RWPE1 (cell line): ENCODE measurements at regions not wholly inside any gene's neighbourhood (a gene's known extent, or its start where the extent isn't known, plus 50 kb on each side); places are given as distances from the start of the nearest gene placed in this dataset.
A peak's percentile ranks its signal among the peaks of the same experiment; 100 is the strongest.

Experiments used
- CTCF ChIA-PET: fragments of 350-600 bp; sonication (Branson Sonifier 250); formaldehyde crosslinking; extraction: SDS; loops from one replicate; lab custom pipeline; 2021; lab: Yijun Ruan, JAX
- POLR2A ChIA-PET: fragments of 400-600 bp; formaldehyde crosslinking; extraction: SDS; loops from one replicate; lab custom pipeline; 2020; ENCODE audit warnings: antibody characterized with exemption; ENCODE audit not compliant: low non-redundant PET; lab: Yijun Ruan, JAX
- DNase-seq: peaks from one replicate; pipeline ENCODE4 v3.0.0; 2012; ENCODE audit warnings: low spot score
- H3K27ac ChIP-seq: fragments of 450-650 bp; 2 replicates; pipeline ENCODE4 v1.5.1; 2017
- CTCF ChIP-seq: fragments of 450-650 bp; conservative IDR thresholded peaks from 2 replicates; pipeline ENCODE4 v1.5.1; 2017; ENCODE audit warnings: low read depth, mild to moderate bottlenecking

GRCh38 chr4:137238456-137239162 lies 293.7 kb downstream of the PCDH18 start:
- TF ChIP-seq CTCF = no peak
- CTCF ChIA-PET = no interaction called here
- no peak for DNase-seq
- no peak overlapping the region for H3K27ac ChIP-seq
- POLR2A ChIA-PET = no interaction called here

- no peak for TF ChIP-seq CTCF
- POLR2A ChIA-PET = no interaction called here
- no peak overlapping the region for H3K27ac ChIP-seq
- DNase-seq = peak; percentile 13
- CTCF ChIA-PET = interaction anchor here (0.6 kb wide), 1 partner anchor 354 kb away, joined by 3 read pairs; no protein-coding TSS in a partner anchor
Measured at GRCh38 chr4:137226900-137227299, 305.4 kb downstream of the PCDH18 start.

- H3K27ac ChIP-seq = no peak overlapping the region
- ChIA-PET POLR2A (no interaction called here), CTCF (no interaction called here)
- TF ChIP-seq CTCF = no peak
- DNase-seq = no peak
Measured at GRCh38 chr4:137226221-137226620, 306.1 kb downstream of the PCDH18 start.

GRCh38 chr4:137213372-137214173 lies 318.7 kb downstream of the PCDH18 start:
- H3K27ac ChIP-seq = no peak overlapping the region
- POLR2A ChIA-PET = no interaction called here
- CTCF ChIA-PET = no interaction called here
- no peak for TF ChIP-seq CTCF
- DNase-seq = no peak

GRCh38 chr4:137212601-137213000 lies 319.7 kb downstream of the PCDH18 start:
- no peak for DNase-seq
- POLR2A ChIA-PET = no interaction called here
- no peak overlapping the region for H3K27ac ChIP-seq
- TF ChIP-seq CTCF = no peak
- CTCF ChIA-PET = no interaction called here

- ChIA-PET CTCF (no interaction called here), POLR2A (no interaction called here)
- no peak overlapping the region for H3K27ac ChIP-seq
- no peak for DNase-seq
- no peak for TF ChIP-seq CTCF
Measured at GRCh38 chr4:137209240-137209639, 323.1 kb downstream of the PCDH18 start.
